GM12878 (cell line): ENCODE measurements at regions not wholly inside any gene's neighbourhood (a gene's known extent, or its start where the extent isn't known, plus 50 kb on each side); places are given as distances from the start of the nearest gene placed in this dataset.

Source experiments
- ATAC-seq: fragments of 200-7000 bp; cut with Tn5 transposase; 3 replicates; pipeline ENCODE4 v1.9.1; 2020; ENCODE audit warnings: mild to moderate bottlenecking, moderate library complexity
- BruUV-seq: library from RNA; stranded (reverse); fragments of 400-500 nt; replicated peaks from 2 replicates; lab custom pipeline; 2021; lab: Mats Ljungman, UMichigan
- CTCF ChIA-PET: fragments of 300-600 bp; sonication (Branson Sonifier 250); formaldehyde crosslinking; extraction: SDS; loops from one replicate; lab custom pipeline; 2021; ENCODE audit warnings: inconsistent platforms; lab: Yijun Ruan, JAX
- POLR2A ChIA-PET: fragments of 350-600 bp; formaldehyde crosslinking; extraction: SDS; loops from one replicate; lab custom pipeline; 2021; ENCODE audit warnings: inconsistent platforms; lab: Charles Lee
- RAD21 ChIA-PET: fragments of 300-600 bp; sonication (Branson Sonifier 250); formaldehyde crosslinking; loops from one replicate; lab custom pipeline; 2023; ENCODE audit warnings: antibody characterized with exemption; ENCODE audit not compliant: unreplicated experiment; lab: Charles Lee
- SMC1A ChIA-PET: fragments of 300-600 bp; sonication (Branson Sonifier 250); formaldehyde crosslinking; loops from one replicate; lab custom pipeline; 2023; ENCODE audit not compliant: unreplicated experiment, uncharacterized antibody; lab: Charles Lee
- DNase-seq: peaks from one replicate; pipeline ENCODE4 v3.0.0-alpha.2; 2011; ENCODE audit warnings: low read depth, low spot score
- FAIRE-seq: peaks from 3 replicates; lab custom pipeline; 2011; peaks lifted over from hg19 to GRCh38; lab: Jason Lieb, UNC
- H2AFZ ChIP-seq: 2 replicates; pipeline ENCODE4 v1.6.0; 2011; ENCODE audit warnings: low read depth, low read length, control low read depth; ENCODE audit not compliant: control insufficient read depth
- H3K27ac ChIP-seq: 2 replicates; pipeline ENCODE4 v1.5.1; 2011; ENCODE audit warnings: control low read depth; ENCODE audit not compliant: control insufficient read depth, insufficient read depth
- H3K27me3 ChIP-seq, 2 experiments: replicated peaks in 1 of 2; 2 replicates each; pipeline versions ENCODE4 v1.6.0 to v1.6.1; 2011; ENCODE audit warnings: low read length in 1 of 2; ENCODE audit not compliant: control insufficient read depth in 2 of 2, insufficient read depth in 2 of 2
- H3K36me3 ChIP-seq, 2 experiments: 2 replicates each; pipeline ENCODE4 v1.5.1; 2011; ENCODE audit warnings: low read length in 1 of 2; ENCODE audit not compliant: control insufficient read depth in 2 of 2, insufficient read depth in 2 of 2
- H3K4me1 ChIP-seq: 2 replicates; pipeline ENCODE4 v1.6.1; 2011; ENCODE audit warnings: mild to moderate bottlenecking, low read length, moderate library complexity, mixed read lengths; ENCODE audit not compliant: control insufficient read depth, insufficient read depth
- H3K4me2 ChIP-seq: 2 replicates; pipeline ENCODE4 v1.6.0; 2011; ENCODE audit warnings: control low read depth; ENCODE audit not compliant: control insufficient read depth, insufficient read depth
- H3K4me3 ChIP-seq: fragments of 200-600 bp; sonication (generic); 2 replicates; pipeline ENCODE4 v1.5.1; 2016
- H3K79me2 ChIP-seq: 2 replicates; pipeline ENCODE4 v1.6.0; 2011; ENCODE audit warnings: low read length; ENCODE audit not compliant: control insufficient read depth, insufficient read depth
- H3K9ac ChIP-seq: 2 replicates; pipeline ENCODE4 v1.8.0; 2011; ENCODE audit warnings: low read length, control low read depth, mixed read lengths; ENCODE audit not compliant: control insufficient read depth, insufficient read depth
- H3K9me3 ChIP-seq: replicated peaks from 3 replicates; pipeline ENCODE4 v1.5.1; 2011; ENCODE audit warnings: mild to moderate bottlenecking, low read length; ENCODE audit not compliant: control insufficient read depth, insufficient read depth
- H4K20me1 ChIP-seq: 2 replicates; pipeline ENCODE4 v1.6.0; 2011; ENCODE audit not compliant: control insufficient read depth, insufficient read depth
- CEBPB ChIP-seq, 2 experiments: fragments of 150-350 bp in 1 of 2; IDR thresholded peaks; 2 replicates each; pipeline ENCODE4 v1.6.1; 2012 to 2014; ENCODE audit warnings: low read depth in 2 of 2, low read length in 2 of 2, borderline replicate concordance in 1 of 2, inconsistent platforms in 1 of 2
- ESRRA ChIP-seq: IDR thresholded peaks from 2 replicates; pipeline ENCODE4 v1.6.1; 2012; ENCODE audit warnings: mild to moderate bottlenecking, low read length, improper control_type of control experiment
- KLF5 ChIP-seq: fragments of 450-650 bp; IDR thresholded peaks from 2 replicates; pipeline ENCODE4 v1.6.1; 2014; ENCODE audit warnings: mild to moderate bottlenecking; ENCODE audit not compliant: partially characterized antibody
- LARP7 ChIP-seq: fragments of 450-650 bp; IDR thresholded peaks from 2 replicates; pipeline ENCODE4 v1.6.1; 2017; ENCODE audit warnings: mild to moderate bottlenecking
- NFYA ChIP-seq: IDR thresholded peaks from 2 replicates; pipeline ENCODE4 v1.6.1; 2011; ENCODE audit warnings: low read depth, mild to moderate bottlenecking, low read length, improper control_type of control experiment, borderline replicate concordance
- PKNOX1 ChIP-seq: fragments of 450-650 bp; IDR thresholded peaks from 2 replicates; pipeline ENCODE4 v1.6.1; 2016; ENCODE audit warnings: mild to moderate bottlenecking
- RAD21 ChIP-seq: IDR thresholded peaks from 2 replicates; pipeline ENCODE4 v1.6.1; 2011; ENCODE audit warnings: mild to moderate bottlenecking, low read depth, low read length, moderate library complexity; ENCODE audit not compliant: insufficient read depth
- SPI1 ChIP-seq: IDR thresholded peaks from 2 replicates; pipeline ENCODE4 v1.6.1; 2011; ENCODE audit warnings: low read depth, mild to moderate bottlenecking, low read length, moderate library complexity, borderline replicate concordance; ENCODE audit not compliant: insufficient read depth
- USF2 ChIP-seq: IDR thresholded peaks from 2 replicates; pipeline ENCODE4 v1.6.1; 2011; ENCODE audit warnings: low read depth, low read length, improper control_type of control experiment, borderline replicate concordance
- ZNF207 ChIP-seq: fragments of 450-650 bp; IDR thresholded peaks from 2 replicates; pipeline ENCODE4 v1.6.1; 2014; ENCODE audit warnings: antibody characterized with exemption, mild to moderate bottlenecking, borderline replicate concordance
- WGBS: methylation state at CpG from one replicate; pipeline ENCODE4 v1.1.6; 2016; ENCODE audit warnings: low lambda C conversion rate; ENCODE audit not compliant: insufficient replicate concordance, insufficient coverage; ENCODE audit errors: missing lambda C conversion rate; 5-methylcytosine and 5-hydroxymethylcytosine counted together
- in situ Hi-C: fragments of 300-500 bp; cut with MboI; formaldehyde crosslinking; loops from 9 replicates; pipeline ENCODE4 v1.14.3; 2018; ENCODE audit warnings: mixed read lengths
- intact Hi-C: fragments of 100-400 bp; cut with micrococcal nuclease; formaldehyde crosslinking; loops from one replicate; pipeline ENCODE4 v1.14.2; 2022; ENCODE audit not compliant: unreplicated experiment

- H3K4me2 ChIP-seq: no peak overlapping the region
- ChIA-PET RAD21 (no interaction called here), POLR2A (no interaction called here), CTCF (no interaction called here), SMC1A (no interaction called here)
- intact Hi-C loops: no loop called here
- 7% methylated on average over 6 of the region's 6 CpGs for WGBS
- no peaks in the 10 kb centered on the region for H4K20me1 ChIP-seq
- H3K9me3 ChIP-seq: no peaks in the 10 kb centered on the region; the same call in 2 of the 3 replicates
- H3K4me3 ChIP-seq: no peak overlapping the region
- BruUV-seq: no TSS peak
- TF ChIP-seq ZNF207: no peak
- no peak for TF ChIP-seq NFYA
- no peak for TF ChIP-seq USF2
- TF ChIP-seq SPI1: no peak
- TF ChIP-seq PKNOX1: no peak
- TF ChIP-seq LARP7: no peak
- no peak for TF ChIP-seq RAD21
- TF ChIP-seq KLF5: no peak
- no peak for TF ChIP-seq ESRRA
- no peak for TF ChIP-seq CEBPB (IDR thresholded peaks at IDR 0.05; ENCODE audit: borderline replicate concordance in 1 of 2, low read depth in 2 of 2, low read length in 2 of 2)
- H3K27ac ChIP-seq: no peak overlapping the region
- no peaks in the 10 kb centered on the region for H3K79me2 ChIP-seq
- no peaks in the 10 kb centered on the region for H3K27me3 ChIP-seq
- no peak overlapping the region for H3K9ac ChIP-seq
- no peaks in the 10 kb centered on the region for H3K36me3 ChIP-seq
- H3K4me1 ChIP-seq: no peaks in the 10 kb centered on the region
- ATAC-seq: no peak
- FAIRE-seq: no peak
- no peak overlapping the region for H2AFZ ChIP-seq
- no peak for DNase-seq
- in situ Hi-C loops: no loop called here
Observed at GRCh38 chr1:166233750-166234366, 67.1 kb upstream of the FAM78B start.
